CD4-positive, alpha-beta T cell (primary cell): ENCODE measurements at regions not wholly inside any gene's neighbourhood (a gene's known extent, or its start where the extent isn't known, plus 50 kb on each side); places are given as distances from the start of the nearest gene placed in this dataset.

Source experiments
- ATAC-seq: fragments of 200-7000 bp; cut with Tn5 transposase; one replicate; pipeline ENCODE4 v1.10.0; 2022; ENCODE audit warnings: mild to moderate bottlenecking; ENCODE audit not compliant: poor library complexity
- CTCF ChIA-PET: fragments of 350-600 bp; sonication (Branson Sonifier 250); formaldehyde crosslinking; loops from one replicate; lab custom pipeline; 2021; ENCODE audit warnings: antibody characterized with exemption, inconsistent platforms; lab: Charles Lee
- POLR2A ChIA-PET: fragments of 350-600 bp; sonication (Branson Sonifier 250); formaldehyde crosslinking; loops from one replicate; lab custom pipeline; 2021; ENCODE audit warnings: antibody characterized with exemption, inconsistent platforms; lab: Charles Lee
- DNase-seq, 14 experiments: peaks; one replicate each; pipeline ENCODE4 v3.0.0-alpha.2; 2013 to 2020; ENCODE audit warnings: mixed read lengths in 2 of 14
- H3K27ac ChIP-seq, 2 donors: one replicate each; pipeline versions ENCODE4 v1.5.1 to v1.7.0; 2013; ENCODE audit warnings: low read length in 2 of 2, low read depth in 1 of 2, mild to moderate bottlenecking in 1 of 2
- H3K27me3 ChIP-seq, 2 experiments: 1 replicate in 1 of 2; 2 replicates in 1 of 2; pipeline versions ENCODE4 v1.6.1 to v1.7.0; 2013; ENCODE audit warnings: low read length in 2 of 2, control low read depth in 1 of 2, mild to moderate bottlenecking in 1 of 2, moderate library complexity in 1 of 2; ENCODE audit not compliant: insufficient read depth in 2 of 2, control insufficient read depth in 1 of 2
- H3K36me3 ChIP-seq: one replicate; pipeline ENCODE4 v1.6.1; 2013; ENCODE audit warnings: low read length, control low read depth; ENCODE audit not compliant: insufficient read depth
- H3K4me1 ChIP-seq: one replicate; pipeline ENCODE4 v1.6.1; 2013; ENCODE audit warnings: low read length, control low read depth; ENCODE audit not compliant: insufficient read depth
- H3K4me3 ChIP-seq: one replicate; pipeline ENCODE4 v1.5.1; 2013; ENCODE audit warnings: mild to moderate bottlenecking, low read length, moderate library complexity
- H3K9me3 ChIP-seq, 2 experiments: 1 replicate in 1 of 2; 2 replicates in 1 of 2; pipeline versions ENCODE4 v1.6.1 to v1.7.0; 2013; ENCODE audit warnings: low read length in 2 of 2, mild to moderate bottlenecking in 2 of 2, control low read depth in 1 of 2, moderate library complexity in 1 of 2; ENCODE audit not compliant: control insufficient read depth in 1 of 2, insufficient read depth in 1 of 2
- H3K27ac Mint-ChIP-seq: one replicate; pipeline ENCODE4 v1.8.0; 2020; ENCODE audit warnings: mixed read lengths
- H3K27me3 Mint-ChIP-seq: one replicate; pipeline ENCODE4 v1.8.0; 2021; ENCODE audit warnings: mixed read lengths
- H3K36me3 Mint-ChIP-seq: one replicate; pipeline ENCODE4 v1.8.0; 2021; ENCODE audit warnings: low read depth, mixed read lengths
- H3K4me1 Mint-ChIP-seq: one replicate; pipeline ENCODE4 v1.8.0; 2021; ENCODE audit warnings: low read depth, mixed read lengths
- H3K4me3 Mint-ChIP-seq: one replicate; pipeline ENCODE4 v1.8.0; 2020; ENCODE audit warnings: mild to moderate bottlenecking, mixed read lengths
- H3K9me3 Mint-ChIP-seq: one replicate; pipeline ENCODE4 v1.8.0; 2020; ENCODE audit warnings: mixed read lengths
- intact Hi-C, 2 experiments: fragments of 100-400 bp; cut with DNase I in 1 of 2; cut with micrococcal nuclease in 1 of 2; formaldehyde crosslinking; loops; one replicate each; pipeline versions ENCODE4 v1.15.1 to v1.9.0; 2023 to 2025; cut with DNase I, micrococcal nuclease
- TF ChIP-seq, protein P1 (sequence below): fragments of 200-600 bp; IDR thresholded peaks from one replicate; pipeline ENCODE4 v1.8.0; 2022; ENCODE audit warnings: antibody characterized with exemption, mild to moderate bottlenecking

DNA sequence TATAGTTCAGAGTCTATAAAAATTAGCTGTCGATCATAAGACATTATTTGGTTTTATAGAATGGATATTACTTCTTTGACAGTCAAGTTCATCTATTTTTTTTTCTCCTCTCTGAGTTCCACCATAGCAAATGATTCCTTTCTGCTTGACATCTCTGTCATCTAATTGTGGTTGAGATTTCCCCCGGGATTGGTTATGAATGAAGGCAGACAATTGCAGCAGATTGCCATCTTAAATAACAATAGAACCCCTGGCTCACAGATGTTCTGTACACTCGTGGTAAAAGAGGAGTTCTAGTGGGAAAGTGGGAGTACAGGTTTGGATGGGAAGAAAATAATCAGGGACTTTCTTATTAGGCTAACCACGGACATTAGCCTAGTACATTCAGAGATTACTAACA lies 292.1 kb upstream of the NRXN1 start:
- Mint-ChIP-seq H3K4me1 (no peaks in the 10 kb centered on the region), H3K36me3 (no peaks in the 10 kb centered on the region), H3K9me3 (peaks cover 9% of the 10 kb centered on the region), H3K27ac (no peak overlapping the region), H3K27me3 (no peaks in the 10 kb centered on the region), H3K4me3 (no peak overlapping the region)
- H3K27ac ChIP-seq: no peak overlapping the region
- DNase-seq: no peak
- TF ChIP-seq, protein P1, sequence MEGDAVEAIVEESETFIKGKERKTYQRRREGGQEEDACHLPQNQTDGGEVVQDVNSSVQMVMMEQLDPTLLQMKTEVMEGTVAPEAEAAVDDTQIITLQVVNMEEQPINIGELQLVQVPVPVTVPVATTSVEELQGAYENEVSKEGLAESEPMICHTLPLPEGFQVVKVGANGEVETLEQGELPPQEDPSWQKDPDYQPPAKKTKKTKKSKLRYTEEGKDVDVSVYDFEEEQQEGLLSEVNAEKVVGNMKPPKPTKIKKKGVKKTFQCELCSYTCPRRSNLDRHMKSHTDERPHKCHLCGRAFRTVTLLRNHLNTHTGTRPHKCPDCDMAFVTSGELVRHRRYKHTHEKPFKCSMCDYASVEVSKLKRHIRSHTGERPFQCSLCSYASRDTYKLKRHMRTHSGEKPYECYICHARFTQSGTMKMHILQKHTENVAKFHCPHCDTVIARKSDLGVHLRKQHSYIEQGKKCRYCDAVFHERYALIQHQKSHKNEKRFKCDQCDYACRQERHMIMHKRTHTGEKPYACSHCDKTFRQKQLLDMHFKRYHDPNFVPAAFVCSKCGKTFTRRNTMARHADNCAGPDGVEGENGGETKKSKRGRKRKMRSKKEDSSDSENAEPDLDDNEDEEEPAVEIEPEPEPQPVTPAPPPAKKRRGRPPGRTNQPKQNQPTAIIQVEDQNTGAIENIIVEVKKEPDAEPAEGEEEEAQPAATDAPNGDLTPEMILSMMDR: no peak
- H3K36me3 ChIP-seq: no peaks in the 10 kb centered on the region
- no peak overlapping the region for H3K4me3 ChIP-seq
- H3K9me3 ChIP-seq: no peaks in the 10 kb centered on the region
- no peaks in the 10 kb centered on the region for H3K27me3 ChIP-seq
- ChIA-PET CTCF (no interaction called here), POLR2A (no interaction called here)
- ATAC-seq: no peak
- intact Hi-C loops: no loop called here
- H3K4me1 ChIP-seq: no peaks in the 10 kb centered on the region

DNA sequence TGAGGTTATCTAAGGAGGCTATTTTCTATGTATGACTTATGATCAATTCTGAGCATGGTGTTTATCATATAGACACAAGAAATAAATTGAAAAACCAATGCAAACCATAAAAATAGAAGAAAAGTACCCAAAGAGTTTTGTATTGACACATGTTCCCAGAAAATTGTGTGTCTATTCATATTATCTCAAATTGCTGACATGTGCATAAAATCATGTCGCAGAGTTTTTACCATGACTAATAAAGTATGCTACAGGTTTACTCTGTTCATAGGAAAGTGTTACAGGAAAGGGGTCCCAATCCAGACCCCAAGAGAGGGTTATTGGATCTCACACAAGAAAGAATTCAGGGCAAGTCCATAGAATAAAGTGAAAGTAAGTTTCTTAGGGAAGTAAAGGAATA lies 290.7 kb upstream of the NRXN1 start:
- TF ChIP-seq, protein P1: no peak
- H3K27me3 Mint-ChIP-seq: no peaks in the 10 kb centered on the region
- Histone ChIP-seq H3K27me3 (no peaks in the 10 kb centered on the region), H3K9me3 (peaks cover 0 to 9% of the 10 kb centered on the region in 2 experiments), H3K27ac (no peak overlapping the region), H3K4me3 (no peak overlapping the region), H3K36me3 (no peaks in the 10 kb centered on the region), H3K4me1 (no peaks in the 10 kb centered on the region)
- no peaks in the 10 kb centered on the region for H3K4me1 Mint-ChIP-seq
- ATAC-seq (no peak), DNase-seq (no peak)
- no peaks in the 10 kb centered on the region for H3K36me3 Mint-ChIP-seq
- no peak overlapping the region for H3K27ac Mint-ChIP-seq
- peaks cover 11% of the 10 kb centered on the region for H3K9me3 Mint-ChIP-seq
- ChIA-PET POLR2A (no interaction called here), CTCF (no interaction called here)
- H3K4me3 Mint-ChIP-seq: no peak overlapping the region
- intact Hi-C loops: no loop called here

DNA sequence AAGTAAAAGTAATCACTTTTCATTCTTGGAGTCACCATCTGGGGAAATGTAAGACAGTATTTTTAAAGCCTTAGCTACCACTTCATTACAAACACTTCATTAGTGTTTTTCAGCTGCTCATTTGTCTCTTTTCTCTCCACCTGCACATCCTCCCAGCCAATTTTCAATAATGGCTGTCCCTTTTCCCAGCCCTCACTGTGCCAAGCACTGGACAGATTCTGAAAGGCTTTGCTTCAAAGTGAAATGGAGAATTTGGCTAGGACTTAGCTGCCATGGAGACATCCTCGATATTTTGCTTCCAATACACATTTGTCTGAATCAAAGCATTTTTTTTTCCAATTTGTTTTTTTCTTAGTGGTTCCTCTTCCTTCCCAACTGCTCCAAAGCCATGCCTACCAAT lies 272.4 kb upstream of the NRXN1 start:
- CTCF ChIA-PET: no interaction called here
- no peaks in the 10 kb centered on the region for H3K27me3 ChIP-seq
- TF ChIP-seq, protein P1: no peak
- ATAC-seq (no peak), DNase-seq (no peak)
- Mint-ChIP-seq H3K9me3 (peaks cover 11% of the 10 kb centered on the region), H3K27me3 (no peaks in the 10 kb centered on the region), H3K4me1 (no peaks in the 10 kb centered on the region), H3K4me3 (no peak overlapping the region), H3K27ac (no peak overlapping the region), H3K36me3 (no peaks in the 10 kb centered on the region)
- no peak overlapping the region for H3K4me3 ChIP-seq
- H3K4me1 ChIP-seq: no peaks in the 10 kb centered on the region
- H3K36me3 ChIP-seq: no peaks in the 10 kb centered on the region
- no peak overlapping the region for H3K27ac ChIP-seq
- intact Hi-C loops: no loop called here
- H3K9me3 ChIP-seq: peaks cover 3 to 9% of the 10 kb centered on the region in 2 experiments
- POLR2A ChIA-PET: no interaction called here
